Prostate gland (tissue), 2 donors: ENCODE measurements at regions not wholly inside any gene's neighbourhood (a gene's known extent, or its start where the extent isn't known, plus 50 kb on each side); places are given as distances from the start of the nearest gene placed in this dataset.

ENCODE experiments used
- DNase-seq: peaks from one replicate; pipeline ENCODE4 v3.0.0-alpha.2; 2019; ENCODE audit warnings: low spot score
- H3K27ac ChIP-seq, 2 donors: fragments of 200-600 bp; sonication (generic); 2 replicates each; pipeline ENCODE4 v1.5.1; 2017 to 2019
- H3K27me3 ChIP-seq: fragments of 200-600 bp; sonication (generic); replicated peaks from 2 replicates; pipeline ENCODE4 v1.5.1; 2019; ENCODE audit not compliant: insufficient read depth
- H3K36me3 ChIP-seq, 2 donors: fragments of 200-600 bp; sonication (generic); 1 replicate in 1 of 2; 2 replicates in 1 of 2; pipeline versions ENCODE4 v1.5.1 to v1.8.1; 2017 to 2019
- H3K4me1 ChIP-seq: fragments of 200-600 bp; sonication (generic); replicated peaks from 2 replicates; pipeline ENCODE4 v1.5.1; 2019
- H3K4me3 ChIP-seq, 2 donors: fragments of 200-600 bp; sonication (generic); 2 replicates each; pipeline ENCODE4 v1.5.1; 2017 to 2019
- H3K9me3 ChIP-seq: fragments of 200-600 bp; sonication (generic); 2 replicates; pipeline ENCODE4 v1.5.1; 2017
- POLR2A ChIP-seq: fragments of 450-650 bp; IDR thresholded peaks from one replicate; pipeline ENCODE4 v1.6.1; 2016; ENCODE audit warnings: antibody characterized with exemption, mild to moderate bottlenecking
- POLR2AphosphoS5 ChIP-seq: sonication (generic); formaldehyde crosslinking; IDR thresholded peaks from one replicate; pipeline ENCODE4 v1.6.1; 2017; ENCODE audit warnings: antibody characterized with exemption
- WGBS: methylation state at CpG from one replicate; pipeline ENCODE4 v1.1.5; 2018; 5-methylcytosine and 5-hydroxymethylcytosine counted together
- intact Hi-C: fragments of 100-400 bp; cut with DNase I; formaldehyde crosslinking; loops from one replicate; pipeline ENCODE4 v1.14.2; 2022
- TF ChIP-seq, protein P1 (sequence below), 4 experiments: fragments of 200-600 bp in 2 of 4; fragments of 450-650 bp in 2 of 4; sonication (generic) in 2 of 4; IDR thresholded peaks; 1 replicate in 3 of 4; 2 replicates in 1 of 4; pipeline ENCODE4 v1.5.1; 2016 to 2019; ENCODE audit warnings: antibody characterized with exemption in 4 of 4, mild to moderate bottlenecking in 2 of 4, moderate library complexity in 2 of 4

DNA sequence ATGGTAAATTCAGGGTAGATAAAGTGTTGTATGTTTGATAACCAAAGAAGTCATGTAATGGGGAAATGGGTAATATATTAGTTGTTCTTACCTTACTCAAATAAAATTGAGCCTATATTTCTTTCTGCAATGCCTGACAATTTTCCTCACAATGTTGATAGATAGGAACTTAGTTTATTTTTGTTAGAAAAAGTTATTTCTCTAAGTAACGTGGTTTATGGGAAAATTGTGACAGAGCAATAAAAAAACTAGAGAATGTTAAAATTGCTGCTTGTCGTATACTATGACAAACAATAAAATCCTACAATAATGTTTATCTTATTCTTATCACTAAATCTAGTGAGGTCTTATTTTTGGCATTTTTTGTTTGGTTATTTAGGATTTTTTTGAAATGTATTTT, 534.1 kb downstream of the TMTC2 start:
- 38% methylated on average over 2 of the region's 2 CpGs for WGBS
- H3K36me3 ChIP-seq, result no peaks in the 10 kb centered on the region
- no peak for DNase-seq
- no peak overlapping the region for H3K4me3 ChIP-seq
- no peaks in the 10 kb centered on the region for H3K4me1 ChIP-seq
- H3K27ac ChIP-seq, result no peak overlapping the region
- intact Hi-C loops, result no loop called here
- H3K27me3 ChIP-seq, result no peaks in the 10 kb centered on the region
- TF ChIP-seq POLR2AphosphoS5 (no peak), POLR2A (no peak)
- TF ChIP-seq, protein P1, sequence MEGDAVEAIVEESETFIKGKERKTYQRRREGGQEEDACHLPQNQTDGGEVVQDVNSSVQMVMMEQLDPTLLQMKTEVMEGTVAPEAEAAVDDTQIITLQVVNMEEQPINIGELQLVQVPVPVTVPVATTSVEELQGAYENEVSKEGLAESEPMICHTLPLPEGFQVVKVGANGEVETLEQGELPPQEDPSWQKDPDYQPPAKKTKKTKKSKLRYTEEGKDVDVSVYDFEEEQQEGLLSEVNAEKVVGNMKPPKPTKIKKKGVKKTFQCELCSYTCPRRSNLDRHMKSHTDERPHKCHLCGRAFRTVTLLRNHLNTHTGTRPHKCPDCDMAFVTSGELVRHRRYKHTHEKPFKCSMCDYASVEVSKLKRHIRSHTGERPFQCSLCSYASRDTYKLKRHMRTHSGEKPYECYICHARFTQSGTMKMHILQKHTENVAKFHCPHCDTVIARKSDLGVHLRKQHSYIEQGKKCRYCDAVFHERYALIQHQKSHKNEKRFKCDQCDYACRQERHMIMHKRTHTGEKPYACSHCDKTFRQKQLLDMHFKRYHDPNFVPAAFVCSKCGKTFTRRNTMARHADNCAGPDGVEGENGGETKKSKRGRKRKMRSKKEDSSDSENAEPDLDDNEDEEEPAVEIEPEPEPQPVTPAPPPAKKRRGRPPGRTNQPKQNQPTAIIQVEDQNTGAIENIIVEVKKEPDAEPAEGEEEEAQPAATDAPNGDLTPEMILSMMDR (IDR thresholded peaks at IDR 0.05), result no peak
- H3K9me3 ChIP-seq, result no peaks in the 10 kb centered on the region

DNA sequence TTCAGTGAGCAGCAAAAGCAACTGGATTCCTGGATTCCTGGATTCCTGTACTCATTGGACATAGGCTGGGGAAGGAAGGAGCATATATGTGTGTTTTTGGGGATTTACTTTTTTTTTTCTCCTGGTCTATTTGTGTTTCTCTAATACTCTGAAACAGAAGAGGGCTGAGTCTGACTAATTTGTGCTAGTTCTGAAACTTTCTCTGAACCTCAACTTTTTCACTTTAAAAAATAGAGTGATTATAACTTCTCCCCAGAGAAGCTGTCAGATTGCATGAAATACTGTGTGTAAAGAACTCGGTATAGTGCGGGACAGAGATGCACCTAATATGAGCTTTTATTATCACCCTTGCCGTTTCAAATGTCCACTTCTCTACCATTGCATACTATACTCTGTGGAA, 529.5 kb downstream of the TMTC2 start:
- no peak for DNase-seq
- WGBS, result 91% methylated on average over 3 of the region's 3 CpGs
- TF ChIP-seq, protein P1 (IDR thresholded peaks at IDR 0.05), result no peak
- no peak for TF ChIP-seq POLR2A
- TF ChIP-seq POLR2AphosphoS5, result no peak
- no peaks in the 10 kb centered on the region for H3K4me1 ChIP-seq
- no peaks in the 10 kb centered on the region for H3K9me3 ChIP-seq
- intact Hi-C loops, result no loop called here
- H3K36me3 ChIP-seq, result no peaks in the 10 kb centered on the region
- H3K27ac ChIP-seq, result no peak overlapping the region
- H3K4me3 ChIP-seq, result no peak overlapping the region
- no peaks in the 10 kb centered on the region for H3K27me3 ChIP-seq

DNA sequence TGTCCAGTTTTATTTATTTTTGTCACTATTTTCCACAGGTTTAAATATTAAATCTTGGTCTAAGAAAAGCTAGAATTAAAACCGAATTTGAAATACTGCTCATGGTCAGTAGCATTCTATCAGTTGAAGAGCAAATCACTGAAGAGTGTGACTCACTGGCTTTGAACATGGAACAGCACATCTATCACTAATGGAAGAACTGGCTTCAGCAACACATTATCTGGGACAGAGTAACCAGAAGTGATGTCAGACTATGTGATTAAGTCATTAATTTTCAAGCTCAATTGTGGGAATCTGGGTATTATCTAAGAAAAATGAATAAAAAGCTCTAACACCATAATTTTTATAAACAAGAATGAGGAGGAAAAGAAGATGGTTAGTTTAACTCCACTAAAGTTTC, 527.5 kb downstream of the TMTC2 start:
- intact Hi-C loops, result no loop called here
- Histone ChIP-seq H3K36me3 (no peaks in the 10 kb centered on the region), H3K27ac (no peak overlapping the region), H3K27me3 (no peaks in the 10 kb centered on the region), H3K4me3 (no peak overlapping the region), H3K9me3 (no peaks in the 10 kb centered on the region), H3K4me1 (no peaks in the 10 kb centered on the region)
- TF ChIP-seq POLR2AphosphoS5, result no peak
- TF ChIP-seq, protein P1 (IDR thresholded peaks at IDR 0.05), result no peak
- DNase-seq, result no peak
- WGBS, result 89% methylated on average over 1 of the region's 1 CpG

DNA sequence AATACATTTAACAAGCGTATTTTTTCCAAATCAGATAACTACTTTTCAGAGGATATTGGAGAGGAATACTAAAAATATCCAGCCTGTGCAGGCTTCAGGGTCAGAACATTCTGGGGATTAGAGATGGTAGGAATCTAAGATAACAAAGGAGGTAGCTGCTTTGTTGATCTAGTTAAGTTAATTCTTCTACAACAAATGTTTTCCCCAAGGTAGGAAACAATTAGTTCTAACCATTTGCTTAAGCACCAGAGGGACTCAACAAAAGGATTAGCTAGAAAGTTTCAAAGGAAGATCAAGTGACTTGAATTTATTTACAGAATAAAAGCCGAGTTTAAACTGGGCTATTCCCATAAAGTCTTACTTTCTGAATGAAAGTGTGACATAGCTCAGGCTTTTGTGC, 524.2 kb downstream of the TMTC2 start:
- Histone ChIP-seq H3K36me3 (no peaks in the 10 kb centered on the region), H3K9me3 (no peaks in the 10 kb centered on the region), H3K27ac (no peak overlapping the region), H3K4me3 (no peak overlapping the region), H3K27me3 (no peaks in the 10 kb centered on the region), H3K4me1 (no peaks in the 10 kb centered on the region)
- intact Hi-C loops, result no loop called here
- WGBS, result 56% methylated on average over 2 of the region's 2 CpGs
- TF ChIP-seq POLR2A (no peak), POLR2AphosphoS5 (no peak)
- TF ChIP-seq, protein P1 (IDR thresholded peaks at IDR 0.05), result no peak
- no peak for DNase-seq

DNA sequence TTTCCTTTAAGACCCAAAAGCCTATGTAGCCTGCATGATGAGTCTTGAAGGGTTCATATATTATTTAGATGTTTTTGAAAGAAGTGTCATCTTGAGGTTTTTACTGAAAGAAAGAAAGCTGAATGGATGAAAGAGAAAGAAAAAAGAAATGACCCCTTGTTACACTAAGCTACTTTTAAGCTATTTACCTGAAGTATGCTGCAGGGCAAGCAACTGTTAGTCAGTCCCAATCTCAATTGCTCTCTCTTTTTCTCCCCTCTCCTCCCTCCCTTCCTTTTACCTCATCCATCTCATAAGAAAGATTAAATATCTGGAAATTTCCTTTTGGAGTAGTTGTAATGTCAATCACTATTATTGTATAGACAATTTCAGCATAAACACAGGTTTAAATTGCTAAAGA, 512.4 kb downstream of the TMTC2 start:
- H3K4me1 ChIP-seq, result no peaks in the 10 kb centered on the region
- DNase-seq, result no peak
- H3K4me3 ChIP-seq, result no peak overlapping the region
- H3K9me3 ChIP-seq, result no peaks in the 10 kb centered on the region
- intact Hi-C loops, result no loop called here
- no peaks in the 10 kb centered on the region for H3K27me3 ChIP-seq
- no peak overlapping the region for H3K27ac ChIP-seq
- no peak for TF ChIP-seq POLR2AphosphoS5
- TF ChIP-seq, protein P1 (IDR thresholded peaks at IDR 0.05), result no peak
- no peak for TF ChIP-seq POLR2A
- H3K36me3 ChIP-seq, result no peaks in the 10 kb centered on the region
